GM21717 (cell line): ENCODE measurements at regions not wholly inside any gene's neighbourhood (a gene's known extent, or its start where the extent isn't known, plus 50 kb on each side); places are given as distances from the start of the nearest gene placed in this dataset.
"Not testable (repeated sequence)": the region's sequence is repeated elsewhere in the genome, so short reads cannot be mapped to it uniquely, and the experiment has no call there.

Experiments used
- ATAC-seq: cut with Tn5 transposase; IDR thresholded peaks from one replicate; pipeline ENCODE4 v1.9.1; 2021; ENCODE audit warnings: mild to moderate bottlenecking, moderate library complexity; ENCODE audit not compliant: unreplicated experiment

GRCh38 chr7:145478541-145478940, 638.1 kb upstream of the CNTNAP2 start:
- no peak for ATAC-seq

GRCh38 chr7:145474009-145474686, 638.3 kb upstream of the TPK1 start:
- no peak for ATAC-seq

- no peak for ATAC-seq
These were observed 636.0 kb upstream of the TPK1 start for GRCh38 chr7:145471883-145472282.

DNA sequence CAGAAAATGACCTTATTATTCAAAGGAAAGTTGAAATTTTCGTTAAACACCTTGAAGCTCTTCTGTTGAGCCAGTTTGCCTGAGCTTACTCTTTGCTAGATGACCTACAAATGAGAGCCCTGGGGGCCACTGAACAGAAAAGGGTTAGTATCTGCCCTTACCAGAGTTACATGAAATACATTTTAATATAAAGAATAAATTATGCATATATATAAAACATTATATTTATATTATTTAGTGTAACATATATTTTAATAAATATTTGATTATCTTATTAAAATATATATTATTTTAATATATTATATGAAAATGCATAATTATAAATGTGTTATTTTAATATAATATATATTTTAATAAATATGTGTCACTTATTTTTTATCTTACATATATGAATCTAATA, 628.4 kb upstream of the TPK1 start:
- no peak for ATAC-seq

- ATAC-seq: no peak
These were observed 626.6 kb upstream of the TPK1 start for GRCh38 chr7:145462463-145462862.

GRCh38 chr7:145434811-145435210, 599.0 kb upstream of the TPK1 start:
- ATAC-seq: no peak

GRCh38 chr7:145431834-145432233, 596.0 kb upstream of the TPK1 start:
- peak; percentile 47 for ATAC-seq

DNA sequence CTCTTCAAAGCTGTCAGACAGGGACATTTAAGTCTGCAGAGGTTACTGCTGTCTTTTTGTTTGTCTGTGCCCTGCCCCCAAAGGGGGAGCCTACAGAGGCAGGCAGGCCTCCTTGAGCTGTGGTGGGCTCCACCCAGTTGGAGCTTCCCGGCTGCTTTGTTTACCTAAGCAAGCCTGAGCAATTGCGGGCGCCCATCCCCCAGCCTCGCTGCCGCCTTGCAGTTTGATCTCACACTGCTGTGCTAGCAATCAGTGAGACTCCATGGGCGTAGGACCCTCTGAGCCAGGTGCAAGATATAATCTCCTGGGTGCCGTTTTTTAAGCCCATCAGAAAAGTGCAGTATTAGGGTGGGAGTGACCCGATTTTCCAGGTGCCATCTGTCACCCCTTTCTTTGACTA, 582.6 kb upstream of the TPK1 start:
- ATAC-seq: not testable (repeated sequence)

DNA sequence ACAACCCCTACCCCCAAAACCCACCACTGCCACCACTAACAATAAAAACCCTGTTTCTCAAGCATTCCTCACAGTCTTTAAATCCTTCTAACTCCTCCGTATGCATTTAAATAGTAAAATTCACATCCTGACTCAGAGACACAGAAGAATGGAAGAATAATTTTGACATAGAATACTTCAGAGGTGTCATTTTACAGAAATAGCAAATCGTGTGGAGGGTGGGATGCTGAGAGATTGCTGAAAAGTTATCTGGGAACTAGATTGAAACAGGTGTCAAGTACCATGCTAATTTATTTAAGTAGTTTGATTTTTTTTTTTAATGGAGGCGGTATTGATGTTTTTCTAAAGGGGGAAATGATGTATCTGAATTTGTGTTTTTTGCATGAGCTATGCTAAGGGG, 575.2 kb upstream of the TPK1 start:
- ATAC-seq: no peak

- no peak for ATAC-seq
These were observed 562.9 kb upstream of the TPK1 start for GRCh38 chr7:145398758-145399157.

- no peak for ATAC-seq
These were observed 558.3 kb upstream of the TPK1 start for GRCh38 chr7:145394126-145394525.

DNA sequence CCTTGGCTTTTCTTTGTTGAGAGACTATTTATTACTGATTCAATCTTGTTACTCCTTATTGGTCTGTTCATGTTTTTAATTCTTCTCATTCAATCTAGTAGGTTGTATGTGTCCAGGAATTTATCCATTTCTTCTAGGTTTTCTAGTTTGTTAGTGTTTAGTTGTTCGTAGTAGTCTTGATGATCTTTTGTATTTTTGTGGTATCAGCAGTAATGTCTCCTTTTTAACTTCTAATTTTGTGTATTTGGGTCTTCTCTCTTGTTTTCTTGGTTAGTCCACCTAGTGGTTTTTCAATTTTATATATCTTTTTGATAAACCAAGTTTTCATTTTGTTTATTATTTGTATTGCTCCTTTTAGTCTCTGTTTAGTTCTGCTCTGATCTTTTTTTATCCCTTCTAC, 546.9 kb upstream of the TPK1 start:
- ATAC-seq: no peak

- ATAC-seq: no peak
These were observed 542.3 kb upstream of the TPK1 start for GRCh38 chr7:145378197-145378596.

- ATAC-seq: no peak
These were observed 524.8 kb upstream of the TPK1 start for GRCh38 chr7:145360511-145361100.

- no peak for ATAC-seq
These were observed 514.5 kb upstream of the TPK1 start for GRCh38 chr7:145350334-145350733.

GRCh38 chr7:145349452-145349851, 513.6 kb upstream of the TPK1 start:
- ATAC-seq: not testable (repeated sequence)

DNA sequence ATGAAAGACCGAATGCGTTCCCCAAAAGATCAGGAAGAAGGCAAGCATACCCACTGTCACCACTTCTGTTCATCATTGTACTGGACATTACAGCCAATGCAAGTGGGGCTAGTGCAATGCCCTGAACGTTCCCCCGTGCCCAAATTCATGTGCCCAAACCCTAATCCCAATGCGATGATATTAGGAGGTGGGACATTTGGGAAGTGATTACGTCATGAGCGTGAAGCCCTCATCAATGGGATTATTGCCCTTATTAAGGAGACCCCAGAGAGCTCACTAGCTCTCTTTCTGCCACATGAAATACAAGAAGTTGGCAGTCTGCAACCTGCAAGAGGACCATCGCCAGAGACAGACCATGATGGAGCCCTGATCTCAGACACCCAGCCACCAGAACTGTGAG, 511.4 kb upstream of the TPK1 start:
- ATAC-seq: no peak

- ATAC-seq: no peak
These were observed 503.5 kb upstream of the TPK1 start for GRCh38 chr7:145339319-145339718.

GRCh38 chr7:145331522-145331921, 495.7 kb upstream of the TPK1 start:
- no peak for ATAC-seq

DNA sequence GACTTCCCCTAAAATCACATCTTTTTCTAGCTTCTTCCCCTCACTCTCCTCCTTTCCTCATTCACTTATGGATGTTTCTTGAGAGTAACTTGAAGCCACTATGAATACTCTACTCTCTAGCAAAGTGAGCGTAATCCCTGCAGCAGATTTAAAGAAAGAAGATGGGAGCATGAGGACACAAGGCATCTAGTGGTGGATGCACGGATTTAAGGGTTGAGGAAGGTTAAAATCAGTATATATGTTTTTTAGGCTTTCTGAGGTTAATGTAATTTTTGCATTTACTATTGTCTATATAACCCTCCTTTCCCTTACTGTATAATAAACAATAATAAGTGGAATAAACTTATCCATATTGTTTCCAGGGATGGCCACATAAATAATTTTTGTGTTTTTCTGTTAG, 495.2 kb upstream of the TPK1 start:
- ATAC-seq: no peak

GRCh38 chr7:145327646-145328045, 491.8 kb upstream of the TPK1 start:
- ATAC-seq: no peak

GRCh38 chr7:145324081-145324480, 488.2 kb upstream of the TPK1 start:
- no peak for ATAC-seq

DNA sequence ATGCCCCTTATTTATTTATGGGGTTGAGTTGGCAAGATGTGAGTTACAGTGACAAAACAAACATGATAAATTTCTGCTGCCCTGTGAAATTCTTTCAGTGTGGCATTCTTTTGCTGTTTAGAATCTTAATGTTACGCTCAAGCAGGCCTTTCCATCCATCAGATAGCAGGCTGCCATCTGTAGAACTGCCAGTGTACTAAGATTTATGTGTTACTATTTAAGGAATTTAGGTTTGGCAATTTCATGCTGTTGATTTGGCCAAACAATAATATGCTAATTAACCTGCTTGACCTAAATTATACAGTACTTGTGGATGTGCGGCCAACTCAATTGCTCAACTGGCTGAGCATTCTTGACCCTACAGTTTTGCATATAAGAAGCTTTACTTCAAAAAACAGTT, 477.7 kb upstream of the TPK1 start:
- ATAC-seq: no peak
